Mesendoderm (in vitro differentiated cells): ENCODE measurements at regions not wholly inside any gene's neighbourhood (a gene's known extent, or its start where the extent isn't known, plus 50 kb on each side); places are given as distances from the start of the nearest gene placed in this dataset.

ENCODE experiments used
- DNase-seq: peaks from one replicate; pipeline ENCODE4 v3.0.0; 2013
- H2AK5ac ChIP-seq: 2 replicates; pipeline ENCODE4 v1.6.1; 2013; ENCODE audit warnings: low read length, inconsistent platforms
- H2BK120ac ChIP-seq: 2 replicates; pipeline ENCODE4 v1.6.1; 2013; ENCODE audit warnings: low read depth, mild to moderate bottlenecking, low read length, moderate library complexity, mixed read lengths
- H2BK15ac ChIP-seq: replicated peaks from 2 replicates; pipeline ENCODE4 v1.6.1; 2013; ENCODE audit warnings: low read depth, mild to moderate bottlenecking, moderate library complexity
- H2BK5ac ChIP-seq: 2 replicates; pipeline ENCODE4 v1.6.1; 2013; ENCODE audit warnings: low read length, inconsistent platforms
- H3K18ac ChIP-seq: 2 replicates; pipeline ENCODE4 v1.6.1; 2013; ENCODE audit warnings: mild to moderate bottlenecking, low read length, mixed read lengths
- H3K23ac ChIP-seq: one replicate; pipeline ENCODE4 v1.6.1; 2013; ENCODE audit warnings: low read length
- H3K27ac ChIP-seq: 2 replicates; pipeline ENCODE4 v1.5.1; 2013; ENCODE audit warnings: low read depth, mild to moderate bottlenecking, inconsistent platforms, low read length, moderate library complexity
- H3K27me3 ChIP-seq: 2 replicates; pipeline ENCODE4 v1.6.1; 2013; ENCODE audit warnings: low read length, control low read depth, mild to moderate bottlenecking, inconsistent platforms; ENCODE audit not compliant: insufficient read depth, poor library complexity
- H3K36me3 ChIP-seq: 2 replicates; pipeline ENCODE4 v1.6.1; 2013; ENCODE audit warnings: low read length, inconsistent platforms; ENCODE audit not compliant: control insufficient read depth, insufficient read depth
- H3K4ac ChIP-seq: one replicate; pipeline ENCODE4 v1.6.1; 2013; ENCODE audit warnings: low read depth, mild to moderate bottlenecking, low read length, moderate library complexity
- H3K4me1 ChIP-seq: 2 replicates; pipeline ENCODE4 v1.6.1; 2013; ENCODE audit warnings: low read depth, low read length, inconsistent platforms; ENCODE audit not compliant: control insufficient read depth
- H3K4me2 ChIP-seq: 2 replicates; pipeline ENCODE4 v1.6.1; 2013; ENCODE audit warnings: low read length
- H3K4me3 ChIP-seq: 2 replicates; pipeline ENCODE4 v1.5.1; 2013; ENCODE audit warnings: mild to moderate bottlenecking, low read length
- H3K56ac ChIP-seq: one replicate; pipeline ENCODE4 v1.6.1; 2013; ENCODE audit warnings: low read length
- H3K79me1 ChIP-seq: 2 replicates; pipeline ENCODE4 v1.6.1; 2013; ENCODE audit warnings: low read length, inconsistent platforms
- H3K79me2 ChIP-seq: 2 replicates; pipeline ENCODE4 v1.6.1; 2013; ENCODE audit warnings: mild to moderate bottlenecking, low read length; ENCODE audit not compliant: control insufficient read depth, insufficient read depth
- H3K9ac ChIP-seq: 2 replicates; pipeline ENCODE4 v1.6.1; 2013; ENCODE audit warnings: low read length, inconsistent platforms
- H4K5ac ChIP-seq: one replicate; pipeline ENCODE4 v1.6.1; 2013; ENCODE audit warnings: low read length
- H4K8ac ChIP-seq: one replicate; pipeline ENCODE4 v1.6.1; 2013; ENCODE audit warnings: low read depth, mild to moderate bottlenecking, control low read depth, low read length, moderate library complexity
- WGBS: extraction: QIAGEN DNeasy Blood & Tissue Kit; methylation state at CpG from one replicate; pipeline ENCODE4 v1.1.7; 2013; ENCODE audit warnings: low lambda C conversion rate, missing lambda C conversion rate; ENCODE audit not compliant: insufficient coverage; ENCODE audit errors: extremely low coverage; 5-methylcytosine and 5-hydroxymethylcytosine counted together

DNA sequence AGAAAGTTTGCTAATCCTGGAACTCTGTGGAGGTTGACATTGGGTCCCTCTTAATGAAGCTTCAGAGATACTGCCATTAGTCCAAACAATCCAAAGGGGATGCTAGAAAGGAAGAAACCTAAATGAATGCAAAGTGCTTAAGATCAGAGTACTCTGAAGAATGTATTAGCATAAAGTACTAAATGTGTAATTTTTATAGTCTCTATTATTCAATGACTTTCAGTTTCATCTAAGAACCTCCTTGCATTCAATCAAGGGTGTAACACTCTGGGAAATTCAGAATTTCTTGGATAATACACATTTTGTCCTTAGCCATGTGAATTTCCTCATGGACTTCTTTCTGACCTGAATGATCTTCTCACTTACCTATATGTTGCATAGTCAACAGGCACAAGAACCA is 1078.5 kb upstream of the ADGRL4 start:
- Histone ChIP-seq H3K4me3 (no peak overlapping the region), H3K4me1 (no peaks in the 10 kb centered on the region), H3K79me1 (no peaks in the 10 kb centered on the region), H3K79me2 (no peaks in the 10 kb centered on the region), H3K4me2 (no peak overlapping the region), H3K56ac (no peak overlapping the region), H3K4ac (no peak overlapping the region), H3K18ac (no peak overlapping the region), H2BK5ac (no peak overlapping the region), H3K9ac (no peak overlapping the region), H3K27me3 (no peaks in the 10 kb centered on the region), H3K36me3 (no peaks in the 10 kb centered on the region), H3K23ac (no peak overlapping the region), H2AK5ac (no peak overlapping the region), H2BK120ac (no peak overlapping the region), H4K8ac (no peak overlapping the region), H2BK15ac (no peak overlapping the region), H4K5ac (no peak overlapping the region), H3K27ac (no peak overlapping the region)
- no peak for DNase-seq

- Histone ChIP-seq H3K23ac (no peak overlapping the region), H3K36me3 (no peaks in the 10 kb centered on the region), H2AK5ac (no peak overlapping the region), H4K5ac (no peak overlapping the region), H3K4me1 (no peaks in the 10 kb centered on the region), H2BK15ac (no peak overlapping the region), H3K4me3 (no peak overlapping the region), H3K56ac (no peak overlapping the region), H3K27ac (no peak overlapping the region), H3K18ac (no peak overlapping the region), H4K8ac (no peak overlapping the region), H3K79me2 (no peaks in the 10 kb centered on the region), H3K4ac (no peak overlapping the region), H3K4me2 (no peak overlapping the region), H2BK120ac (no peak overlapping the region), H3K27me3 (no peaks in the 10 kb centered on the region), H3K9ac (no peak overlapping the region), H3K79me1 (no peaks in the 10 kb centered on the region), H2BK5ac (no peak overlapping the region)
- no CpG with 5 or more reads among the region's 1 CpG for WGBS
- DNase-seq: no peak
These were observed 1077.4 kb upstream of the ADGRL4 start for GRCh38 chr1:80083892-80084291.

DNA sequence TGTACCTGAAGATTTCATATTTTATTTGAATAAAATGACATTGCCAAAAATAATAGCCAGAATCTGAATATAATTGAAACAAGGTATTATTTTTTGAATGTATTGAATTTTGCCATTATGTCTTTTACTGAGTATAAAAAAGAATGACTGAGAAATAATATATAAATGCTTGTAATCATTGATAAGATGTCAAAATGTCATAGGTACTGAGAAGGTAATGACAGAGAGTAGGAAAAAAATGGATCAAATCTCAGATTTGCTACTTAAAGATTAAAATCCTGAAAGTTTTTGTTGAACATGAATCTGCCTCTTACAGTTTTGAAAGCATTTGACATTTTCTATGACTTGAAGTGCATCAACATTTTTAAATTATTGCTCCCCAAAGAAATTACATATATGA is 1069.9 kb upstream of the ADGRL4 start:
- no peak overlapping the region for H3K4me2 ChIP-seq
- H3K4me1 ChIP-seq: no peaks in the 10 kb centered on the region
- DNase-seq: no peak
- H3K23ac ChIP-seq: no peak overlapping the region
- H2AK5ac ChIP-seq: no peak overlapping the region
- no peaks in the 10 kb centered on the region for H3K79me2 ChIP-seq
- H2BK15ac ChIP-seq: no peak overlapping the region
- no peak overlapping the region for H4K8ac ChIP-seq
- no peak overlapping the region for H4K5ac ChIP-seq
- no peak overlapping the region for H3K56ac ChIP-seq
- no peaks in the 10 kb centered on the region for H3K27me3 ChIP-seq
- no peak overlapping the region for H2BK5ac ChIP-seq
- no peak overlapping the region for H3K4ac ChIP-seq
- H3K27ac ChIP-seq: no peak overlapping the region
- H3K79me1 ChIP-seq: no peaks in the 10 kb centered on the region
- no peak overlapping the region for H3K9ac ChIP-seq
- H3K4me3 ChIP-seq: no peak overlapping the region
- H2BK120ac ChIP-seq: no peak overlapping the region
- H3K18ac ChIP-seq: no peak overlapping the region
- H3K36me3 ChIP-seq: no peaks in the 10 kb centered on the region

- Histone ChIP-seq H2BK15ac (no peak overlapping the region), H3K4me3 (no peak overlapping the region), H3K27ac (no peak overlapping the region), H3K79me2 (no peaks in the 10 kb centered on the region), H3K79me1 (no peaks in the 10 kb centered on the region), H3K18ac (no peak overlapping the region), H3K27me3 (no peaks in the 10 kb centered on the region), H3K4ac (no peak overlapping the region), H4K8ac (no peak overlapping the region), H2BK120ac (no peak overlapping the region), H3K36me3 (no peaks in the 10 kb centered on the region), H3K23ac (no peak overlapping the region), H2BK5ac (no peak overlapping the region), H3K56ac (no peak overlapping the region), H2AK5ac (no peak overlapping the region), H3K4me1 (no peaks in the 10 kb centered on the region), H4K5ac (no peak overlapping the region), H3K4me2 (no peak overlapping the region), H3K9ac (no peak overlapping the region)
- DNase-seq: no peak
- no CpG with 5 or more reads among the region's 4 CpGs for WGBS
These were observed 1068.8 kb upstream of the ADGRL4 start for GRCh38 chr1:80075351-80075750.

GRCh38 chr1:80072563-80072962 is 1066.0 kb upstream of the ADGRL4 start:
- Histone ChIP-seq H2BK5ac (no peak overlapping the region), H3K23ac (no peak overlapping the region), H3K9ac (no peak overlapping the region), H3K36me3 (no peaks in the 10 kb centered on the region), H3K79me1 (no peaks in the 10 kb centered on the region), H3K27ac (no peak overlapping the region), H2BK120ac (no peak overlapping the region), H3K4me1 (no peaks in the 10 kb centered on the region), H3K4me3 (no peak overlapping the region), H4K8ac (no peak overlapping the region), H3K27me3 (no peaks in the 10 kb centered on the region), H2AK5ac (no peak overlapping the region), H3K4me2 (no peak overlapping the region), H3K79me2 (no peaks in the 10 kb centered on the region), H2BK15ac (no peak overlapping the region), H4K5ac (no peak overlapping the region), H3K56ac (no peak overlapping the region), H3K18ac (no peak overlapping the region), H3K4ac (no peak overlapping the region)
- no peak for DNase-seq
- no CpG with 5 or more reads among the region's 2 CpGs for WGBS

DNA sequence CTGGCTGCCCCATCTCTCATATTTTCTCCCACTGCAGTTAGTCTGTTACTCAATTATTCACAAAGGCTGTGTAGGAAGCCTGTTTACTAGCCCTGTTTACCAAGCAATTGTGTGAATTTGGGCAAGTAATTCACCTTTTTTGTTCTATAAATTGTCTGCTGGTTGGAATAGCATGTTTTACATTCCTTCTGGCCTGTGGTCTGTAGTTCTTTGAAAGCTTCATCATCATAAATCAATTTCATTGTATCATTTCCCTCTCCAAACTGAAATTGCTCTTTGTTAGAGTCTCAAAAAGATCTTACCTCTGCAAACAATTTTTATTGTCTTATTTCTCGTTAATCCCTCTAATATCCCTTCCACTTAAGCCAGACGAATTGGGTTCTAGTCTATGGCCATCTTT is 1059.5 kb upstream of the ADGRL4 start:
- no peak overlapping the region for H3K23ac ChIP-seq
- H2BK120ac ChIP-seq: no peak overlapping the region
- no peaks in the 10 kb centered on the region for H3K79me1 ChIP-seq
- H4K5ac ChIP-seq: no peak overlapping the region
- no peak overlapping the region for H3K27ac ChIP-seq
- no CpG with 5 or more reads among the region's 2 CpGs for WGBS
- H3K56ac ChIP-seq: no peak overlapping the region
- H3K79me2 ChIP-seq: no peaks in the 10 kb centered on the region
- no peaks in the 10 kb centered on the region for H3K36me3 ChIP-seq
- H3K9ac ChIP-seq: no peak overlapping the region
- no peak overlapping the region for H3K18ac ChIP-seq
- H3K4ac ChIP-seq: no peak overlapping the region
- no peak overlapping the region for H3K4me2 ChIP-seq
- no peak overlapping the region for H4K8ac ChIP-seq
- no peak overlapping the region for H2BK15ac ChIP-seq
- H3K4me1 ChIP-seq: no peaks in the 10 kb centered on the region
- H2BK5ac ChIP-seq: no peak overlapping the region
- H3K4me3 ChIP-seq: no peak overlapping the region
- DNase-seq: no peak
- H2AK5ac ChIP-seq: no peak overlapping the region
- H3K27me3 ChIP-seq: no peaks in the 10 kb centered on the region
